IMR-90 (cell line): ENCODE measurements at regions not wholly inside any gene's neighbourhood (a gene's known extent, or its start where the extent isn't known, plus 50 kb on each side); places are given as distances from the start of the nearest gene placed in this dataset.

Source experiments
- ATAC-seq: fragments of 200-7000 bp; cut with Tn5 transposase; 2 replicates; pipeline ENCODE4 v1.9.1; 2020; ENCODE audit warnings: low read depth, mild to moderate bottlenecking, moderate library complexity
- BruUV-seq: library from RNA; stranded (reverse); fragments of 400-500 nt; replicated peaks from 2 replicates; lab custom pipeline; 2021; lab: Mats Ljungman, UMichigan
- CTCF ChIA-PET: fragments of 300-600 bp; formaldehyde crosslinking; extraction: SDS; loops from one replicate; lab custom pipeline; 2021; ENCODE audit warnings: antibody characterized with exemption; lab: Yijun Ruan, JAX
- POLR2A ChIA-PET: fragments of 300-600 bp; sonication (Branson Sonifier 250); formaldehyde crosslinking; loops from one replicate; lab custom pipeline; 2022; ENCODE audit warnings: antibody characterized with exemption; ENCODE audit not compliant: unreplicated experiment; lab: Charles Lee
- DNase-seq: peaks from one replicate; pipeline ENCODE4 v3.0.0; 2013
- H2AFZ ChIP-seq: replicated peaks from 2 replicates; pipeline ENCODE3; 2013; ENCODE audit warnings: low read length, mild to moderate bottlenecking; ENCODE audit not compliant: poor library complexity
- H2AK5ac ChIP-seq: 2 replicates; pipeline ENCODE4 v1.6.1; 2013; ENCODE audit warnings: low read depth, low read length, inconsistent platforms
- H2AK9ac ChIP-seq: replicated peaks from 2 replicates; pipeline ENCODE3; 2013; ENCODE audit warnings: mild to moderate bottlenecking, low read depth, low read length, moderate library complexity; ENCODE audit not compliant: poor library complexity
- H2BK120ac ChIP-seq: 2 replicates; pipeline ENCODE4 v1.6.1; 2013; ENCODE audit warnings: low read depth, low read length, inconsistent platforms
- H2BK15ac ChIP-seq: 3 replicates; pipeline ENCODE4 v1.6.1; 2013; ENCODE audit warnings: low read depth, low read length, inconsistent platforms
- H2BK20ac ChIP-seq: 2 replicates; pipeline ENCODE4 v1.6.1; 2013; ENCODE audit warnings: low read depth, mild to moderate bottlenecking, inconsistent platforms, low read length, moderate library complexity
- H2BK5ac ChIP-seq: 2 replicates; pipeline ENCODE4 v1.6.1; 2013; ENCODE audit warnings: mild to moderate bottlenecking, low read depth, low read length, inconsistent platforms; ENCODE audit not compliant: poor library complexity, severe bottlenecking
- H3K14ac ChIP-seq: replicated peaks from 2 replicates; pipeline ENCODE4 v1.6.1; 2013; ENCODE audit warnings: low read depth, low read length, inconsistent platforms
- H3K18ac ChIP-seq: 2 replicates; pipeline ENCODE4 v1.6.1; 2013; ENCODE audit warnings: low read depth, low read length, control low read depth
- H3K23ac ChIP-seq: 2 replicates; pipeline ENCODE4 v1.6.1; 2013; ENCODE audit warnings: low read depth, low read length, inconsistent platforms
- H3K27ac ChIP-seq: 2 replicates; pipeline ENCODE4 v1.5.1; 2013; ENCODE audit warnings: mild to moderate bottlenecking, control low read depth, low read length; ENCODE audit not compliant: insufficient read depth
- H3K27me3 ChIP-seq: 2 replicates; pipeline ENCODE4 v1.6.1; 2013; ENCODE audit warnings: low read length; ENCODE audit not compliant: control insufficient read depth, insufficient read depth
- H3K36me3 ChIP-seq: 2 replicates; pipeline ENCODE4 v1.6.1; 2013; ENCODE audit warnings: low read length, mixed read lengths; ENCODE audit not compliant: control insufficient read depth, insufficient read depth
- H3K4ac ChIP-seq: 2 replicates; pipeline ENCODE4 v1.6.1; 2013; ENCODE audit warnings: low read depth, low read length, inconsistent platforms
- H3K4me1 ChIP-seq: 2 replicates; pipeline ENCODE4 v1.6.1; 2013; ENCODE audit warnings: low read length, mixed read lengths; ENCODE audit not compliant: control insufficient read depth, insufficient read depth
- H3K4me2 ChIP-seq: 2 replicates; pipeline ENCODE4 v1.6.1; 2013; ENCODE audit warnings: low read depth, mild to moderate bottlenecking, control low read depth, low read length, moderate library complexity
- H3K4me3 ChIP-seq: 2 replicates; pipeline ENCODE4 v1.5.1; 2013; ENCODE audit warnings: low read depth, mild to moderate bottlenecking, control low read depth, low read length, moderate library complexity; ENCODE audit not compliant: insufficient read depth
- H3K56ac ChIP-seq: 2 replicates; pipeline ENCODE4 v1.6.1; 2013; ENCODE audit warnings: low read length, inconsistent platforms; ENCODE audit not compliant: insufficient read depth; ENCODE audit errors: extremely low read depth
- H3K79me1 ChIP-seq, 2 experiments: 2 replicates each; pipeline ENCODE4 v1.6.1; 2013; ENCODE audit warnings: low read length in 2 of 2, inconsistent platforms in 1 of 2, low read depth in 1 of 2
- H3K9ac ChIP-seq: 2 replicates; pipeline ENCODE4 v1.6.1; 2013; ENCODE audit warnings: low read depth, low read length, control low read depth
- H3K9me1 ChIP-seq: 2 replicates; pipeline ENCODE4 v1.6.1; 2013; ENCODE audit warnings: low read length, inconsistent platforms; ENCODE audit not compliant: insufficient read depth
- H3K9me3 ChIP-seq: 2 replicates; pipeline ENCODE4 v1.6.1; 2013; ENCODE audit warnings: low read length; ENCODE audit not compliant: control insufficient read depth, insufficient read depth
- H4K20me1 ChIP-seq: 2 replicates; pipeline ENCODE4 v1.6.1; 2013; ENCODE audit warnings: low read length, inconsistent platforms; ENCODE audit not compliant: insufficient read depth
- H4K5ac ChIP-seq: 2 replicates; pipeline ENCODE4 v1.6.1; 2013; ENCODE audit warnings: mild to moderate bottlenecking, low read depth, low read length, control low read depth
- H4K8ac ChIP-seq, 2 experiments: 2 replicates each; pipeline ENCODE4 v1.6.1; 2013; ENCODE audit warnings: low read depth in 2 of 2, low read length in 2 of 2, control low read depth in 1 of 2, inconsistent platforms in 1 of 2
- H4K91ac ChIP-seq: 2 replicates; pipeline ENCODE4 v1.6.1; 2013; ENCODE audit warnings: low read depth, low read length, inconsistent platforms; ENCODE audit not compliant: insufficient read depth
- BHLHE40 ChIP-seq: fragments of 150-350 bp; IDR thresholded peaks from 2 replicates; pipeline ENCODE4 v1.6.1; 2016; ENCODE audit warnings: mild to moderate bottlenecking, low read depth, low read length
- CHD1 ChIP-seq: IDR thresholded peaks from 2 replicates; pipeline ENCODE4 v1.6.1; 2012; ENCODE audit warnings: low read depth, low read length, improper control_type of control experiment
- CTCF ChIP-seq: conservative IDR thresholded peaks from 2 replicates; pipeline ENCODE4 v1.5.1; 2012; ENCODE audit warnings: mild to moderate bottlenecking, low read depth, low read length, improper control_type of control experiment
- FOS ChIP-seq: fragments of 150-350 bp; IDR thresholded peaks from 2 replicates; pipeline ENCODE4 v1.6.1; 2016; ENCODE audit warnings: low read depth, low read length
- MAFK ChIP-seq: IDR thresholded peaks from 2 replicates; pipeline ENCODE4 v1.6.1; 2012; ENCODE audit warnings: low read depth, low read length, improper control_type of control experiment
- MAZ ChIP-seq: IDR thresholded peaks from 2 replicates; pipeline ENCODE4 v1.6.1; 2012; ENCODE audit warnings: low read depth, mild to moderate bottlenecking, low read length, improper control_type of control experiment, moderate library complexity, borderline replicate concordance
- MXI1 ChIP-seq: IDR thresholded peaks from 2 replicates; pipeline ENCODE4 v1.6.1; 2012; ENCODE audit warnings: low read depth, mild to moderate bottlenecking, low read length, moderate library complexity, borderline replicate concordance
- NFE2L2 ChIP-seq: fragments of 150-350 bp; IDR thresholded peaks from 2 replicates; pipeline ENCODE4 v1.6.1; 2016; ENCODE audit warnings: low read depth, mild to moderate bottlenecking, low read length
- POLR2A ChIP-seq: IDR thresholded peaks from 2 replicates; pipeline ENCODE4 v1.6.1; 2012; ENCODE audit warnings: mild to moderate bottlenecking, low read depth, low read length
- RAD21 ChIP-seq: IDR thresholded peaks from 2 replicates; pipeline ENCODE4 v1.6.1; 2012; ENCODE audit warnings: low read length, improper control_type of control experiment
- RCOR1 ChIP-seq: IDR thresholded peaks from 2 replicates; pipeline ENCODE4 v1.6.1; 2012; ENCODE audit warnings: mild to moderate bottlenecking, low read length, improper control_type of control experiment; ENCODE audit not compliant: insufficient replicate concordance
- SMC3 ChIP-seq: fragments of 150-350 bp; IDR thresholded peaks from 2 replicates; pipeline ENCODE4 v1.6.1; 2016; ENCODE audit warnings: low read depth, mild to moderate bottlenecking, antibody characterized with exemption, low read length, moderate library complexity
- WGBS, 2 experiments: methylation state at CpG; one replicate each; pipeline versions ENCODE4 v1.1.5 to v1.1.7; 2013; ENCODE audit warnings: missing lambda C conversion rate in 2 of 2; ENCODE audit not compliant: insufficient read length in 1 of 2; ENCODE audit errors: extremely low coverage in 2 of 2; 5-methylcytosine and 5-hydroxymethylcytosine counted together
- dilution Hi-C: fragments of 300-500 bp; cut with HindIII; formaldehyde crosslinking; loops from one replicate; pipeline ENCODE4 v1.14.3; 2018; ENCODE audit warnings: low sequenced_read_pairs; ENCODE audit not compliant: unreplicated experiment
- in situ Hi-C: fragments of 300-500 bp; cut with MboI; formaldehyde crosslinking; loops from 3 replicates; pipeline ENCODE4 v1.14.3; 2019; ENCODE audit warnings: low sequenced_read_pairs, inconsistent platforms, mixed read lengths
- intact Hi-C: fragments of 100-400 bp; cut with micrococcal nuclease; formaldehyde crosslinking; loops from 2 replicates; pipeline ENCODE4 v1.10.0; 2022
- TF ChIP-seq, protein P1 (sequence below): fragments of 150-350 bp; IDR thresholded peaks from 2 replicates; pipeline ENCODE4 v1.6.1; 2016; ENCODE audit warnings: low read depth, mild to moderate bottlenecking, low read length, moderate library complexity, borderline replicate concordance
- TF ChIP-seq, protein P2 (sequence below): fragments of 150-350 bp; IDR thresholded peaks from 2 replicates; pipeline ENCODE4 v1.6.1; 2017; ENCODE audit warnings: mild to moderate bottlenecking, antibody characterized with exemption, low read length, low read depth

DNA sequence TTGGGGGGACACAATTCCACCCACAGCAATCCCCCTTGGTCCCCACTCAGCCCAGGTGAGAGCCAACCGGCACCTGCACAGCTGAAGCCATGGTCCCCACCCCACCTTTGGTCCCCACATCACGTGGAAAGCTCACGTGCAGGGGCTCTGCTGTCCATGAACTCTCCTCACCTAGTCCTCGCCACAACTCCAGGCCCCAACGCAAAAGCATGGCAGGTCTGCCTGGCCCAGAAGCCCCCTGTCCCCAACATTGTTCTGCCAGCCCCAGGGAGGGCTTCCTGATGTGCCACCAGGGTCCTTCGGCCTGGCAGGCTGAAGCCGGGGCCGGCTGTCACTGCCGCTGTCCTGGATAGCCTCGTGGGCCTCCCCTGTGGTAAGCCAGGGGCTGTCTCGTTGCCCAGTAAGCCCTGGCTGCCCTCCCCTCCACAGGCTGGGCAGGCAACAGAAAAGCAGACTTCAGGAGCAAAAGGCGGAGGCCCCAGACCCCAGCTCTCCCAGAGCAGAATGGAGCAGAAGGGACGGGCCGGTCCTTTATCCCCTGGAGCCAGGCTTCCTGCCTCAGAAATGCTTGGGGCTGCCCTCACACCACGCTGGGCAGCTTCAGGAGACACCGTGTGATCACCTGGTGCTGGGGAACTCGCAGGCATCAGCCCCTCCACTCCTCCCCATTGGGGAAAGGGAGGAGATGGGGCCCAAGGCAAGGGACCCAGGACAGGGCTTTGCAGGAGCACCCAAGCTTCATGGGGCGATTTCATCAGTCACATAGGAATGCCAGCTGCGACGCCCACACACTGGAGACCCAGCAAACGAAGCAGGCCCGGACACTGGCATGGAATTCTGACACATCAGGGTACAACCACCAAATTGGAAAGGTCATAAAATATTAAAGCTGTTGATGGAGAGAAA lies 103.7 kb downstream of the ADRA2C start:
- no peaks in the 10 kb centered on the region for H3K79me1 ChIP-seq
- no peak overlapping the region for H2BK20ac ChIP-seq
- no peak overlapping the region for H3K4me2 ChIP-seq
- no peak overlapping the region for H3K56ac ChIP-seq
- H4K20me1 ChIP-seq, result no peaks in the 10 kb centered on the region
- no peak overlapping the region for H2BK120ac ChIP-seq
- POLR2A ChIA-PET, result interaction anchor here (0.6 kb wide), 1 partner anchor 8 kb away, joined by 8 read pairs; no protein-coding TSS in a partner anchor
- no peak overlapping the region for H3K27ac ChIP-seq
- H3K23ac ChIP-seq, result no peak overlapping the region
- in situ Hi-C loops, result no loop called here
- H2BK15ac ChIP-seq, result no peak overlapping the region
- no peak overlapping the region for H4K5ac ChIP-seq
- H3K18ac ChIP-seq, result no peak overlapping the region
- no peaks in the 10 kb centered on the region for H3K4me1 ChIP-seq
- ATAC-seq (no peak), DNase-seq (no peak)
- no peak overlapping the region for H4K91ac ChIP-seq
- no peak overlapping the region for H2AK9ac ChIP-seq
- H2AFZ ChIP-seq, result peak overlapping the region; percentile 11
- H2AK5ac ChIP-seq, result no peak overlapping the region
- H3K27me3 ChIP-seq, result peaks cover 62% of the 10 kb centered on the region
- H3K36me3 ChIP-seq, result no peaks in the 10 kb centered on the region
- peaks cover 3% of the 10 kb centered on the region; the same call in 1 of the 2 replicates for H3K9me3 ChIP-seq
- H3K4ac ChIP-seq, result no peak overlapping the region
- intact Hi-C loops, result loop anchor here (5.0 kb wide), 1 partner anchor 72 kb away; no protein-coding TSS in a partner anchor
- H3K9ac ChIP-seq, result no peak overlapping the region
- H3K9me1 ChIP-seq, result no peaks in the 10 kb centered on the region; the same call in 1 of the 2 replicates
- 66% methylated on average over 4 of the region's 22 CpGs; no CpG with 5 or more reads in 1 of the 2 experiments for WGBS, 2 experiments
- dilution Hi-C loops, result no loop called here
- no TSS peak for BruUV-seq
- CTCF ChIA-PET, result interaction anchor here (1.4 kb wide), 1 partner anchor 73 kb away, joined by 4 read pairs; no protein-coding TSS in a partner anchor
- H2BK5ac ChIP-seq, result no peak overlapping the region
- H3K14ac ChIP-seq, result no peak overlapping the region
- no peak overlapping the region for H4K8ac ChIP-seq
- H3K4me3 ChIP-seq, result no peak overlapping the region
- TF ChIP-seq, protein P1, sequence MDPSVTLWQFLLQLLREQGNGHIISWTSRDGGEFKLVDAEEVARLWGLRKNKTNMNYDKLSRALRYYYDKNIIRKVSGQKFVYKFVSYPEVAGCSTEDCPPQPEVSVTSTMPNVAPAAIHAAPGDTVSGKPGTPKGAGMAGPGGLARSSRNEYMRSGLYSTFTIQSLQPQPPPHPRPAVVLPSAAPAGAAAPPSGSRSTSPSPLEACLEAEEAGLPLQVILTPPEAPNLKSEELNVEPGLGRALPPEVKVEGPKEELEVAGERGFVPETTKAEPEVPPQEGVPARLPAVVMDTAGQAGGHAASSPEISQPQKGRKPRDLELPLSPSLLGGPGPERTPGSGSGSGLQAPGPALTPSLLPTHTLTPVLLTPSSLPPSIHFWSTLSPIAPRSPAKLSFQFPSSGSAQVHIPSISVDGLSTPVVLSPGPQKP, result no peak
- TF ChIP-seq BHLHE40, result no peak
- no peak for TF ChIP-seq POLR2A
- no peak for TF ChIP-seq MXI1
- TF ChIP-seq SMC3, result no peak
- TF ChIP-seq MAZ, result no peak
- no peak for TF ChIP-seq FOS
- TF ChIP-seq RCOR1, result no peak
- TF ChIP-seq, protein P2, sequence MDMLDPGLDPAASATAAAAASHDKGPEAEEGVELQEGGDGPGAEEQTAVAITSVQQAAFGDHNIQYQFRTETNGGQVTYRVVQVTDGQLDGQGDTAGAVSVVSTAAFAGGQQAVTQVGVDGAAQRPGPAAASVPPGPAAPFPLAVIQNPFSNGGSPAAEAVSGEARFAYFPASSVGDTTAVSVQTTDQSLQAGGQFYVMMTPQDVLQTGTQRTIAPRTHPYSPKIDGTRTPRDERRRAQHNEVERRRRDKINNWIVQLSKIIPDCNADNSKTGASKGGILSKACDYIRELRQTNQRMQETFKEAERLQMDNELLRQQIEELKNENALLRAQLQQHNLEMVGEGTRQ, result no peak
- no peak for TF ChIP-seq MAFK
- TF ChIP-seq NFE2L2, result no peak
- no peak for TF ChIP-seq CHD1
- no peak for TF ChIP-seq CTCF
- TF ChIP-seq RAD21, result no peak
